Panc1 (cell line): ENCODE measurements at regions not wholly inside any gene's neighbourhood (a gene's known extent, or its start where the extent isn't known, plus 50 kb on each side); places are given as distances from the start of the nearest gene placed in this dataset.

Experiments
- ATAC-seq: fragments of 200-7000 bp; cut with Tn5 transposase; 2 replicates; pipeline ENCODE4 v1.9.1; 2020; ENCODE audit warnings: mild to moderate bottlenecking, moderate library complexity
- BruUV-seq: library from RNA; stranded (reverse); fragments of 400-500 nt; replicated peaks from 2 replicates; lab custom pipeline; 2021; lab: Mats Ljungman, UMichigan
- CTCF ChIA-PET: fragments of 300-600 bp; sonication (Branson Sonifier 250); formaldehyde crosslinking; loops from one replicate; lab custom pipeline; 2022; ENCODE audit warnings: antibody characterized with exemption; lab: Charles Lee
- POLR2A ChIA-PET: fragments of 300-600 bp; sonication (Branson Sonifier 250); formaldehyde crosslinking; loops from one replicate; lab custom pipeline; 2022; ENCODE audit warnings: antibody characterized with exemption; lab: Charles Lee
- DNase-seq: peaks from one replicate; pipeline ENCODE4 v3.0.0-alpha.2; 2010; ENCODE audit warnings: low read depth, low spot score
- H3K27ac ChIP-seq: 2 replicates; pipeline ENCODE4 v1.5.1; 2011; ENCODE audit warnings: mild to moderate bottlenecking, low read length, inconsistent platforms
- H3K27me3 ChIP-seq: fragments of 200-500 bp; sonication (Bioruptor generic); 2 replicates; pipeline ENCODE4 v1.6.0; 2014; ENCODE audit warnings: low read length, inconsistent platforms; ENCODE audit not compliant: control insufficient read depth, insufficient read depth
- H3K36me3 ChIP-seq: fragments of 200-500 bp; sonication (Bioruptor generic); 2 replicates; pipeline ENCODE4 v1.5.1; 2014; ENCODE audit warnings: inconsistent platforms, mild to moderate bottlenecking, low read length, moderate library complexity; ENCODE audit not compliant: control insufficient read depth, insufficient read depth
- H3K4me1 ChIP-seq: 2 replicates; pipeline ENCODE4 v1.5.1; 2011; ENCODE audit warnings: inconsistent platforms, mild to moderate bottlenecking, low read length, moderate library complexity; ENCODE audit not compliant: control insufficient read depth, insufficient read depth
- H3K4me3 ChIP-seq, 2 experiments: 2 replicates each; pipeline ENCODE4 v1.5.1; 2011 to 2012; ENCODE audit warnings: low read depth in 2 of 2, low read length in 2 of 2, mild to moderate bottlenecking in 2 of 2, inconsistent platforms in 1 of 2, moderate library complexity in 1 of 2
- H3K9me3 ChIP-seq: fragments of 200-500 bp; sonication (Bioruptor generic); 2 replicates; pipeline ENCODE4 v1.5.1; 2014; ENCODE audit warnings: low read depth, mild to moderate bottlenecking, inconsistent platforms, low read length, moderate library complexity; ENCODE audit not compliant: control insufficient read depth, insufficient read depth
- POLR2AphosphoS5 ChIP-seq: IDR thresholded peaks from 2 replicates; pipeline ENCODE4 v1.6.1; 2012; ENCODE audit warnings: mild to moderate bottlenecking, low read depth, low read length, moderate library complexity
- SIN3A ChIP-seq: IDR thresholded peaks from 2 replicates; pipeline ENCODE4 v1.6.1; 2012; ENCODE audit warnings: low read depth, mild to moderate bottlenecking, low read length, moderate library complexity, borderline replicate concordance; ENCODE audit not compliant: insufficient read depth
- TCF7L2 ChIP-seq: IDR thresholded peaks from 2 replicates; pipeline ENCODE4 v1.6.1; 2011; ENCODE audit warnings: mild to moderate bottlenecking, low read depth, low read length, inconsistent platforms
- in situ Hi-C: cut with HindIII; loops from 2 replicates; pipeline ENCODE4 v1.10.0; 2016; ENCODE audit warnings: low sequenced_read_pairs, low pct_unique_long_range_greater_than_20kb
- intact Hi-C: fragments of 100-400 bp; cut with micrococcal nuclease; formaldehyde crosslinking; loops from one replicate; pipeline ENCODE4 v1.10.0; 2022; ENCODE audit not compliant: unreplicated experiment
- TF ChIP-seq, protein P1 (sequence below): fragments of 450-650 bp; IDR thresholded peaks from 2 replicates; pipeline ENCODE4 v1.5.1; 2017; ENCODE audit warnings: mild to moderate bottlenecking
- TF ChIP-seq, protein P2 (sequence below), 2 experiments: IDR thresholded peaks; 2 replicates each; pipeline ENCODE4 v1.6.1; 2011 to 2012; ENCODE audit warnings: low read depth in 2 of 2, control low read depth in 1 of 2, low read length in 1 of 2, mild to moderate bottlenecking in 1 of 2, moderate library complexity in 1 of 2; ENCODE audit not compliant: insufficient read depth in 1 of 2

DNA sequence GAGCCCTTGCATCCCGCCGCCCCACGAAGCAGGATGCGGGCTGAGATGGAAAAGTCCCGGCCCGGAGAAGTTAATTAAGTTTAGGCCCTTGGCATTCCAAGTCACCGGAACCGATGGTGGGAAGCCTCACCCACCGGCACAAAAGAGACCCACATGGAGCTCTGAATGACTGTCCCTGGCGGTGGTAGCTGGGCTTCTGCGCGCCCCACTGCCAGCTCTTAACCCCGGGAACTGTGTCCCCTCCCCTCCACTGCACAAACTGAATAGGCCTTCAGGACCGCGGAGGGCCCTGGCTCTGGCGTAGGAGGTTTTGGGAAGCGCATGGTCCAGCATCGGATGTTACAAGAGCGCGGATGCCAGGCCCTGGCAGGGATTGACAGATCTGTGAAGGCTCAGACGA is 291.1 kb upstream of the TUT7 start:
- intact Hi-C loops = no loop called here
- ATAC-seq = no peak
- BruUV-seq = no TSS peak
- POLR2A ChIA-PET = interaction anchor here (0.6 kb wide), 1 partner anchor 9 kb away, joined by 4 read pairs; no protein-coding TSS in a partner anchor
- H3K9me3 ChIP-seq = no peaks in the 10 kb centered on the region
- CTCF ChIA-PET = no interaction called here
- H3K4me1 ChIP-seq = no peaks in the 10 kb centered on the region
- no peak for DNase-seq
- no peak for TF ChIP-seq TCF7L2
- TF ChIP-seq, protein P1, sequence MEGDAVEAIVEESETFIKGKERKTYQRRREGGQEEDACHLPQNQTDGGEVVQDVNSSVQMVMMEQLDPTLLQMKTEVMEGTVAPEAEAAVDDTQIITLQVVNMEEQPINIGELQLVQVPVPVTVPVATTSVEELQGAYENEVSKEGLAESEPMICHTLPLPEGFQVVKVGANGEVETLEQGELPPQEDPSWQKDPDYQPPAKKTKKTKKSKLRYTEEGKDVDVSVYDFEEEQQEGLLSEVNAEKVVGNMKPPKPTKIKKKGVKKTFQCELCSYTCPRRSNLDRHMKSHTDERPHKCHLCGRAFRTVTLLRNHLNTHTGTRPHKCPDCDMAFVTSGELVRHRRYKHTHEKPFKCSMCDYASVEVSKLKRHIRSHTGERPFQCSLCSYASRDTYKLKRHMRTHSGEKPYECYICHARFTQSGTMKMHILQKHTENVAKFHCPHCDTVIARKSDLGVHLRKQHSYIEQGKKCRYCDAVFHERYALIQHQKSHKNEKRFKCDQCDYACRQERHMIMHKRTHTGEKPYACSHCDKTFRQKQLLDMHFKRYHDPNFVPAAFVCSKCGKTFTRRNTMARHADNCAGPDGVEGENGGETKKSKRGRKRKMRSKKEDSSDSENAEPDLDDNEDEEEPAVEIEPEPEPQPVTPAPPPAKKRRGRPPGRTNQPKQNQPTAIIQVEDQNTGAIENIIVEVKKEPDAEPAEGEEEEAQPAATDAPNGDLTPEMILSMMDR = no peak
- TF ChIP-seq SIN3A = no peak
- no peak for TF ChIP-seq POLR2AphosphoS5
- TF ChIP-seq, protein P2, sequence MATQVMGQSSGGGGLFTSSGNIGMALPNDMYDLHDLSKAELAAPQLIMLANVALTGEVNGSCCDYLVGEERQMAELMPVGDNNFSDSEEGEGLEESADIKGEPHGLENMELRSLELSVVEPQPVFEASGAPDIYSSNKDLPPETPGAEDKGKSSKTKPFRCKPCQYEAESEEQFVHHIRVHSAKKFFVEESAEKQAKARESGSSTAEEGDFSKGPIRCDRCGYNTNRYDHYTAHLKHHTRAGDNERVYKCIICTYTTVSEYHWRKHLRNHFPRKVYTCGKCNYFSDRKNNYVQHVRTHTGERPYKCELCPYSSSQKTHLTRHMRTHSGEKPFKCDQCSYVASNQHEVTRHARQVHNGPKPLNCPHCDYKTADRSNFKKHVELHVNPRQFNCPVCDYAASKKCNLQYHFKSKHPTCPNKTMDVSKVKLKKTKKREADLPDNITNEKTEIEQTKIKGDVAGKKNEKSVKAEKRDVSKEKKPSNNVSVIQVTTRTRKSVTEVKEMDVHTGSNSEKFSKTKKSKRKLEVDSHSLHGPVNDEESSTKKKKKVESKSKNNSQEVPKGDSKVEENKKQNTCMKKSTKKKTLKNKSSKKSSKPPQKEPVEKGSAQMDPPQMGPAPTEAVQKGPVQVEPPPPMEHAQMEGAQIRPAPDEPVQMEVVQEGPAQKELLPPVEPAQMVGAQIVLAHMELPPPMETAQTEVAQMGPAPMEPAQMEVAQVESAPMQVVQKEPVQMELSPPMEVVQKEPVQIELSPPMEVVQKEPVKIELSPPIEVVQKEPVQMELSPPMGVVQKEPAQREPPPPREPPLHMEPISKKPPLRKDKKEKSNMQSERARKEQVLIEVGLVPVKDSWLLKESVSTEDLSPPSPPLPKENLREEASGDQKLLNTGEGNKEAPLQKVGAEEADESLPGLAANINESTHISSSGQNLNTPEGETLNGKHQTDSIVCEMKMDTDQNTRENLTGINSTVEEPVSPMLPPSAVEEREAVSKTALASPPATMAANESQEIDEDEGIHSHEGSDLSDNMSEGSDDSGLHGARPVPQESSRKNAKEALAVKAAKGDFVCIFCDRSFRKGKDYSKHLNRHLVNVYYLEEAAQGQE (IDR thresholded peaks at IDR 0.05; ENCODE audit: insufficient read depth in 1 of 2, low read depth in 2 of 2, low read length in 1 of 2) = no peak
- H3K4me3 ChIP-seq = no peak overlapping the region
- no peaks in the 10 kb centered on the region for H3K36me3 ChIP-seq
- in situ Hi-C loops = no loop called here
- no peaks in the 10 kb centered on the region for H3K27me3 ChIP-seq
- H3K27ac ChIP-seq = no peak overlapping the region

DNA sequence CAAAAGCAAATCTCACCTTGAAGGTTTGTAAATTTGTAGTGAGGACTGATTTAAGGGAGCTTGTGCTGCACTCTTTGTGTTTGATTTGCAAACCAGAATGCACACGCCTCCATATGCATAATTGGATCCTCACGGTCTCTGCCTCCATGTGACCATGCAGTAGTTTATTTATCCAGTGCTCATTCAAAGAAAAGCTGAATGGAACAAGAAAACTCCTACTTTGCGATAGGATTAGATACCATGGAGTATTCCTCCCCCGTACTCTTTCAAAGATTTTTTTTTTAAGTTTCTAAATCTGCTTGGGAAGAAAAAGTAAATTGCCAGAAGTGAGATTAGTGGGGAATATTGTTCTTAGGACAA is 290.4 kb upstream of the TUT7 start:
- no peaks in the 10 kb centered on the region for H3K36me3 ChIP-seq
- H3K27ac ChIP-seq = no peak overlapping the region
- no TSS peak for BruUV-seq
- ChIA-PET POLR2A (no interaction called here), CTCF (no interaction called here)
- H3K4me3 ChIP-seq = no peak overlapping the region
- H3K4me1 ChIP-seq = no peaks in the 10 kb centered on the region
- ATAC-seq (no peak), DNase-seq (no peak)
- no peak for TF ChIP-seq POLR2AphosphoS5
- TF ChIP-seq TCF7L2 = no peak
- TF ChIP-seq, protein P2 (IDR thresholded peaks at IDR 0.05; ENCODE audit: insufficient read depth in 1 of 2, low read depth in 2 of 2, low read length in 1 of 2) = no peak
- TF ChIP-seq SIN3A = no peak
- TF ChIP-seq, protein P1 = no peak
- H3K27me3 ChIP-seq = no peaks in the 10 kb centered on the region
- in situ Hi-C loops = no loop called here
- no peaks in the 10 kb centered on the region for H3K9me3 ChIP-seq
- intact Hi-C loops = no loop called here
